Uterus (tissue), 3 donors: ENCODE measurements at regions not wholly inside any gene's neighbourhood (a gene's known extent, or its start where the extent isn't known, plus 50 kb on each side); places are given as distances from the start of the nearest gene placed in this dataset.
"Not testable (repeated sequence)": the region's sequence is repeated elsewhere in the genome, so short reads cannot be mapped to it uniquely, and the experiment has no call there.

ENCODE experiments used
- DNase-seq, 2 donors: peaks; one replicate each; pipeline ENCODE4 v3.0.0-alpha.2; 2019 to 2020
- H3K27ac ChIP-seq, 2 donors: fragments of 200-600 bp; sonication (generic); 1 replicate in 1 of 2; 2 replicates in 1 of 2; pipeline ENCODE4 v1.5.1; 2016 to 2018
- H3K27me3 ChIP-seq, 2 donors: fragments of 200-600 bp; sonication (generic); one replicate each; pipeline ENCODE4 v1.5.1; 2018 to 2019; ENCODE audit warnings: control low read depth in 1 of 2
- H3K36me3 ChIP-seq, 2 donors: fragments of 200-600 bp; sonication (generic); one replicate each; pipeline ENCODE4 v1.5.1; 2019; ENCODE audit warnings: control low read depth in 1 of 2
- H3K4me1 ChIP-seq, 2 donors: fragments of 200-600 bp; sonication (generic); one replicate each; pipeline ENCODE4 v1.5.1; 2018 to 2019; ENCODE audit warnings: control low read depth in 1 of 2
- H3K4me3 ChIP-seq, 2 donors: fragments of 200-600 bp; sonication (generic); 1 replicate in 1 of 2; 2 replicates in 1 of 2; pipeline ENCODE4 v1.5.1; 2018 to 2019; ENCODE audit warnings: mild to moderate bottlenecking in 1 of 2
- H3K9me3 ChIP-seq, 2 donors: fragments of 200-600 bp; sonication (generic); one replicate each; pipeline ENCODE4 v1.5.1; 2019; ENCODE audit warnings: control low read depth in 1 of 2
- POLR2A ChIP-seq, 2 donors: fragments of 450-650 bp; IDR thresholded peaks; one replicate each; pipeline ENCODE4 v1.6.1; 2016; ENCODE audit warnings: antibody characterized with exemption in 2 of 2, mild to moderate bottlenecking in 1 of 2, moderate library complexity in 1 of 2
- intact Hi-C: fragments of 100-400 bp; cut with DNase I; formaldehyde crosslinking; loops from one replicate; pipeline ENCODE4 v1.15.1; 2023; ENCODE audit warnings: low total_unique reads
- TF ChIP-seq, protein P1 (sequence below), 4 experiments: fragments of 200-600 bp in 2 of 4; fragments of 450-650 bp in 2 of 4; sonication (generic) in 2 of 4; IDR thresholded peaks; one replicate each; pipeline ENCODE4 v1.5.1; 2016 to 2019; ENCODE audit warnings: antibody characterized with exemption in 4 of 4, mild to moderate bottlenecking in 2 of 4, moderate library complexity in 1 of 4
- donor health status: DM: yes; HTN: yes; CAD: no.

DNA sequence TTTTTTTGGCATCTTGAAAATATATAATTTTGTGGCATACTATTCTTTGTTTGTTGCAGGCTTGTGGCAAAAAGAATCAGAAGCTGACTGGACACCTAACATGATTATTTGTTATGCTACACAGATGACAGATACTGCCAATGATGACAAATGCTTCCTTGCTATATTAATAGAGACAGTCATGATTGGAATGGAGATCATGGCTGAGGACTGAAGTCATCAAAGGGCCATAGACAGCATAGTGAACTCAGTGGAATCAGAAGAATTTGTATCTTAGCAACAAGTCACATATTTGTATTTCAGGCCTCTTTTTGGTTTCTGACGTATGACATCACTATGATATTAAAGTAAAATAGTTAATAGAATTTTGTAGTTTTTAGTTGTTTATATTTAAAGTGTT lies 1003.8 kb upstream of the DDX18 start:
- Histone ChIP-seq H3K4me3 (no peak overlapping the region), H3K9me3 (no peaks in the 10 kb centered on the region), H3K27me3 (no peaks in the 10 kb centered on the region), H3K4me1 (no peaks in the 10 kb centered on the region), H3K36me3 (no peaks in the 10 kb centered on the region), H3K27ac (no peak overlapping the region)
- no peak for DNase-seq
- TF ChIP-seq, protein P1, sequence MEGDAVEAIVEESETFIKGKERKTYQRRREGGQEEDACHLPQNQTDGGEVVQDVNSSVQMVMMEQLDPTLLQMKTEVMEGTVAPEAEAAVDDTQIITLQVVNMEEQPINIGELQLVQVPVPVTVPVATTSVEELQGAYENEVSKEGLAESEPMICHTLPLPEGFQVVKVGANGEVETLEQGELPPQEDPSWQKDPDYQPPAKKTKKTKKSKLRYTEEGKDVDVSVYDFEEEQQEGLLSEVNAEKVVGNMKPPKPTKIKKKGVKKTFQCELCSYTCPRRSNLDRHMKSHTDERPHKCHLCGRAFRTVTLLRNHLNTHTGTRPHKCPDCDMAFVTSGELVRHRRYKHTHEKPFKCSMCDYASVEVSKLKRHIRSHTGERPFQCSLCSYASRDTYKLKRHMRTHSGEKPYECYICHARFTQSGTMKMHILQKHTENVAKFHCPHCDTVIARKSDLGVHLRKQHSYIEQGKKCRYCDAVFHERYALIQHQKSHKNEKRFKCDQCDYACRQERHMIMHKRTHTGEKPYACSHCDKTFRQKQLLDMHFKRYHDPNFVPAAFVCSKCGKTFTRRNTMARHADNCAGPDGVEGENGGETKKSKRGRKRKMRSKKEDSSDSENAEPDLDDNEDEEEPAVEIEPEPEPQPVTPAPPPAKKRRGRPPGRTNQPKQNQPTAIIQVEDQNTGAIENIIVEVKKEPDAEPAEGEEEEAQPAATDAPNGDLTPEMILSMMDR (IDR thresholded peaks at IDR 0.05), result no peak
- TF ChIP-seq POLR2A (IDR thresholded peaks at IDR 0.05), result no peak
- intact Hi-C loops, result no loop called here

DNA sequence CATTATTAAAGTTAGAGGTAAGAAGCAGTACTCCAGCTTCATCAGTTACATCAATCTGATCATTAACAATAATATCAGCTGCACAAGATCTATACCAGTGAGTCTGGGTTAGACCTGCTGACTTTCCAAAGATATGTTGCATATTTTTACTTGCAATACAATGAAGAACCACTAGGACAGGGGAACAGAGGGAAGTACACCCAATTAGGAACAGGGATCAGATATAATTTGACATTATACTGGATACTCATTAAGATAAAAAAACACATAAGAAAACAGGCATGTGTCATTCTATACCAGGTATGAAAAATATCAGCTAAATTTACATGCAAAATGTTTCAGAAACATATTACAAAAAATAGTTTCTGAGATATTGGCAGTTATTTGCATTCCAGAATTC lies 995.1 kb upstream of the DDX18 start:
- TF ChIP-seq, protein P1 (IDR thresholded peaks at IDR 0.05), result no peak
- TF ChIP-seq POLR2A (IDR thresholded peaks at IDR 0.05), result no peak
- H3K36me3 ChIP-seq, result no peaks in the 10 kb centered on the region
- no peak overlapping the region for H3K4me3 ChIP-seq
- no peak overlapping the region for H3K27ac ChIP-seq
- no peak for DNase-seq
- no peaks in the 10 kb centered on the region for H3K9me3 ChIP-seq
- intact Hi-C loops, result no loop called here
- no peaks in the 10 kb centered on the region for H3K4me1 ChIP-seq
- H3K27me3 ChIP-seq, result no peaks in the 10 kb centered on the region

DNA sequence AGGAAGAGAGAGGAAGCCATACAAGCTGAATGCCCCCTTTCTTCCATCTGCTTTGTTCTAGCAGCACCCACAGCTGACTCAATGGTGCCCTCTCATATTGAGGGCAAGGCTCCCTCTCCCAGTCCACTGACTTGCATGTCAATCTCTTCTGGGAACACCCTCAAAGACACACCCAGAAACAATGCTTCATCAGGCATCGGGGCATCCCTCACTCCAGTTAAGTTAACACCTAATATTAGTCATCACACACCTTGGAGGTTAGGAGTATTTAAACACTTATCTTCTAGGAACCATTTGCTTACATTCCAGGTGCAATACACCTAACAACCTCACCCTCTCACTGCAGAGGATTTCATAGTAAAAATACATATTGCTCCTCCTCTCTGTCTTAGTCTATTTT lies 993.5 kb upstream of the DDX18 start:
- DNase-seq, result no peak
- TF ChIP-seq, protein P1 (IDR thresholded peaks at IDR 0.05), result no peak
- TF ChIP-seq POLR2A (IDR thresholded peaks at IDR 0.05), result no peak
- Histone ChIP-seq H3K9me3 (no peaks in the 10 kb centered on the region), H3K36me3 (no peaks in the 10 kb centered on the region), H3K4me1 (no peaks in the 10 kb centered on the region), H3K27ac (no peak overlapping the region), H3K4me3 (no peak overlapping the region), H3K27me3 (no peaks in the 10 kb centered on the region)
- intact Hi-C loops, result no loop called here

DNA sequence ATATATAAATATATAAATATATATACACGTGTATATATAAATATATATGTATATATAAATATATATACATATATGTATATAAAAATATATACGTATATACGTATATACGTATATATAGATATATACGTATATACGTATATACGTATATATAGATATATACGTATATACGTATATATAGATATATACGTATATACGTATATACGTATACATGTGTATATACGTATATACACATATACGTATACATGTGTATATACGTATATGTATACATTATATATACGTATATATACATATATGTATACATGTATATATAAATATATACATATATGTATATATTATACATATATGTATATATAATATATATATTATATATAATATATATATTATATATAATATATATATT lies 984.9 kb upstream of the DDX18 start:
- H3K4me1 ChIP-seq, H3K4me3 ChIP-seq, H3K9me3 ChIP-seq, DNase-seq, intact Hi-C loops, H3K27ac ChIP-seq, H3K27me3 ChIP-seq, H3K36me3 ChIP-seq: not testable (repeated sequence)

DNA sequence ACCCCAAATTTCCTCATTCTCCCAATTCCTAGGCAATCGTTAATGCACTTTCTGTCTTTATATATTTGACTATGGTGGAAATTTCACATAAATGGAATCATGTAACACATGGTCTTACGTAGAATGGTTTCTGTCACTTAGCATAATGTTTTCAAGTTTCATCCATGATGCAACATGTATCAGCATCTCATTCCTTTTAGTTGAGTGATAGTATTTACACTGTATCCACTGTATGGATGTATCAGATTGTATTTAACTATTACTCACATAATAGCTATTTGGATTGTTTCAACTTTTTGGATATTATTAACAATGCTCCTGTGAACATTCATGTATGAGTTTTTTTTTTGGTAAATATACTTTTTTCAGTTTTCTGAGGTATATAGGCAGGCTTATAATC lies 982.3 kb upstream of the DDX18 start:
- DNase-seq, result no peak
- Histone ChIP-seq H3K4me1 (no peaks in the 10 kb centered on the region), H3K9me3 (peaks cover 0 to 5% of the 10 kb centered on the region in 2 donors), H3K27me3 (no peaks in the 10 kb centered on the region), H3K27ac (no peak overlapping the region), H3K36me3 (no peaks in the 10 kb centered on the region), H3K4me3 (no peak overlapping the region)
- intact Hi-C loops, result no loop called here
- no peak for TF ChIP-seq POLR2A (IDR thresholded peaks at IDR 0.05)
- TF ChIP-seq, protein P1 (IDR thresholded peaks at IDR 0.05), result no peak

DNA sequence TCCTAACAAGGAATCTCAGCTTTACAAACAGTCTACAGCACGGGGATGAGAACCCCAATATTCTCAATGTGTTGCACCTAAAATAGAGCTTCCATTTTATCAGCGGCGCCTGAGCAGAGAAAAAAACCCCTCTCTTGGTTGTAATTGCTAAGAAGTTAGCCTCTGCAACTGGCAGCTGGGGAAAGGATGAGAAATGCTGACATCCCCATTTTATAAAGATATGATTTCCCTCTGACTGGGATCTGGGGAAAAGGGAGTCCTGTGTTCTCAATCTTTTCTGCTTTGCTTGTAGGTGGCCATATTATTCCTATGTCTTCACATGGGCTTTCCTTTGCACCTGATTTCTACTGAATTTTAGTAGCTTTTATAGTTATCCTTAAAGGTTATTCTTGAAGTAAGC lies 981.4 kb upstream of the DDX18 start:
- no peak for DNase-seq
- Histone ChIP-seq H3K27ac (no peak overlapping the region), H3K27me3 (no peaks in the 10 kb centered on the region), H3K4me3 (no peak overlapping the region), H3K4me1 (no peaks in the 10 kb centered on the region), H3K36me3 (no peaks in the 10 kb centered on the region), H3K9me3 (peaks cover 0 to 2% of the 10 kb centered on the region in 2 donors)
- TF ChIP-seq POLR2A (IDR thresholded peaks at IDR 0.05), result no peak
- TF ChIP-seq, protein P1 (IDR thresholded peaks at IDR 0.05), result no peak
- intact Hi-C loops, result no loop called here
